IPS-20b (cell line): ENCODE measurements at regions not wholly inside any gene's neighbourhood (a gene's known extent, or its start where the extent isn't known, plus 50 kb on each side); places are given as distances from the start of the nearest gene placed in this dataset.

ENCODE experiments used
- H3K27ac ChIP-seq: one replicate; pipeline ENCODE4 v1.5.1; 2013; ENCODE audit warnings: low read length
- H3K27me3 ChIP-seq: 2 replicates; pipeline ENCODE4 v1.6.1; 2013; ENCODE audit warnings: mild to moderate bottlenecking, low read length, inconsistent platforms; ENCODE audit not compliant: insufficient read depth
- H3K36me3 ChIP-seq: 2 replicates; pipeline ENCODE4 v1.6.1; 2013; ENCODE audit warnings: low read depth, mild to moderate bottlenecking, inconsistent platforms, low read length, moderate library complexity; ENCODE audit not compliant: insufficient read depth
- H3K4me1 ChIP-seq: 2 replicates; pipeline ENCODE4 v1.6.1; 2013; ENCODE audit warnings: mild to moderate bottlenecking, control low read depth, inconsistent platforms, low read length, moderate library complexity; ENCODE audit not compliant: insufficient read depth
- H3K4me3 ChIP-seq: 2 replicates; pipeline ENCODE4 v1.5.1; 2013; ENCODE audit warnings: mild to moderate bottlenecking, low read length, inconsistent platforms
- H3K9ac ChIP-seq: 2 replicates; pipeline ENCODE4 v1.6.1; 2013; ENCODE audit warnings: low read depth, mild to moderate bottlenecking, inconsistent platforms, low read length, moderate library complexity
- H3K9me3 ChIP-seq: 2 replicates; pipeline ENCODE4 v1.6.1; 2013; ENCODE audit warnings: mild to moderate bottlenecking, low read depth, low read length, inconsistent platforms; ENCODE audit not compliant: insufficient read depth

DNA sequence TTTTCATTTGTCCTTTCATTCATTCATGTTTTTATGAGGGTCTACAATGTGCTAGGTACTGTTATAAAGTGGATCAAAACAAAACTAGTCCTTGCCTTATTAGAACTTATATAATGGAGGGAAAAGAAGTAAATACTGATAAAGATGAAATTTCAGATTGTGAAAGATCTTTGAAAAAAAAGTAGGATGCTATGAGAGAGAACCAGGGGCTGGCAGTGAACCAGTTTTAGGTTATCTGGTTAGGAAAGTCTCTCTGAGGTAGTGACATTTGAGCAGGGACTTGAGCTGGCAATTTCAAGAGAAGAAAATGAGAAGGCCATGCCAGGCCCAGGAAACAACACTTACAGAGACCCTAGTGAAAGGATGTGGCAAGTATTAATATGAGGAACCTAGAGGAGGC, 57.3 kb upstream of the E2F7 start:
- Histone ChIP-seq H3K27me3 (no peaks in the 10 kb centered on the region), H3K36me3 (no peaks in the 10 kb centered on the region), H3K27ac (no peak overlapping the region), H3K4me3 (no peak overlapping the region), H3K4me1 (no peaks in the 10 kb centered on the region; the same call in 1 of the 2 replicates), H3K9me3 (no peaks in the 10 kb centered on the region), H3K9ac (no peak overlapping the region)

- H3K9me3 ChIP-seq = no peaks in the 10 kb centered on the region
- H3K27ac ChIP-seq = no peak overlapping the region
- no peak overlapping the region for H3K9ac ChIP-seq
- no peaks in the 10 kb centered on the region for H3K36me3 ChIP-seq
- no peaks in the 10 kb centered on the region; the same call in 1 of the 2 replicates for H3K4me1 ChIP-seq
- no peak overlapping the region for H3K4me3 ChIP-seq
- H3K27me3 ChIP-seq = no peaks in the 10 kb centered on the region
These were observed 56.9 kb upstream of the E2F7 start for GRCh38 chr12:77122236-77122635.

- no peak overlapping the region for H3K9ac ChIP-seq
- H3K4me3 ChIP-seq = no peak overlapping the region
- H3K4me1 ChIP-seq = no peaks in the 10 kb centered on the region; the same call in 1 of the 2 replicates
- H3K36me3 ChIP-seq = no peaks in the 10 kb centered on the region
- H3K27ac ChIP-seq = no peak overlapping the region
- no peaks in the 10 kb centered on the region for H3K27me3 ChIP-seq
- no peaks in the 10 kb centered on the region for H3K9me3 ChIP-seq
These were observed 55.1 kb upstream of the E2F7 start for GRCh38 chr12:77120156-77121085.

- Histone ChIP-seq H3K36me3 (no peaks in the 10 kb centered on the region), H3K27me3 (no peaks in the 10 kb centered on the region), H3K4me1 (peaks cover 4% of the 10 kb centered on the region; the same call in 1 of the 2 replicates), H3K9ac (no peak overlapping the region), H3K27ac (no peak overlapping the region), H3K4me3 (no peak overlapping the region), H3K9me3 (no peaks in the 10 kb centered on the region)
These were observed 53.3 kb upstream of the E2F7 start for GRCh38 chr12:77118696-77119095.

GRCh38 chr12:77116277-77116676, 50.9 kb upstream of the E2F7 start:
- H3K9ac ChIP-seq = no peak overlapping the region
- H3K27me3 ChIP-seq = no peaks in the 10 kb centered on the region
- no peaks in the 10 kb centered on the region for H3K9me3 ChIP-seq
- H3K4me1 ChIP-seq = peaks cover 4% of the 10 kb centered on the region; the same call in 1 of the 2 replicates
- H3K36me3 ChIP-seq = no peaks in the 10 kb centered on the region
- H3K4me3 ChIP-seq = no peak overlapping the region
- H3K27ac ChIP-seq = no peak overlapping the region

- Histone ChIP-seq H3K36me3 (no peaks in the 10 kb centered on the region), H3K27me3 (no peaks in the 10 kb centered on the region), H3K9ac (no peak overlapping the region), H3K9me3 (peaks cover 5% of the 10 kb centered on the region; the same call in 1 of the 2 replicates), H3K4me3 (no peak overlapping the region), H3K4me1 (peaks cover 4% of the 10 kb centered on the region; the same call in 1 of the 2 replicates), H3K27ac (no peak overlapping the region)
These were observed 50.1 kb upstream of the E2F7 start for GRCh38 chr12:77115471-77115870.
